K562 (cell line): ENCODE measurements at regions not wholly inside any gene's neighbourhood (a gene's known extent, or its start where the extent isn't known, plus 50 kb on each side); places are given as distances from the start of the nearest gene placed in this dataset.

Source experiments
- BMI1 ChIP-seq: fragments of 150-350 bp; IDR thresholded peaks from 2 replicates; pipeline ENCODE4 v1.6.1; 2014; ENCODE audit warnings: low read length
- CHD7 ChIP-seq: fragments of 200-600 bp; sonication (generic); IDR thresholded peaks from one replicate; pipeline ENCODE4 v1.6.1; 2012; ENCODE audit warnings: mild to moderate bottlenecking, low read depth, low read length, inconsistent platforms
- E2F1 ChIP-seq: sonication (generic); formaldehyde crosslinking; IDR thresholded peaks from 2 replicates; pipeline ENCODE4 v1.8.1; 2023; ENCODE audit warnings: mild to moderate bottlenecking, missing genetic modification reagents, moderate library complexity
- JUNB ChIP-seq: fragments of 450-650 bp; formaldehyde crosslinking; conservative IDR thresholded peaks from 2 replicates; pipeline ENCODE4 v1.4.0; 2020; ENCODE audit warnings: mild to moderate bottlenecking
- PCBP1 ChIP-seq: fragments of 200-400 bp; formaldehyde crosslinking; IDR thresholded peaks from 2 replicates; pipeline ENCODE4 v1.6.1; 2018; ENCODE audit warnings: mild to moderate bottlenecking, low read depth, low read length; ENCODE audit not compliant: poor library complexity, severe bottlenecking
- SREBF2 ChIP-seq: sonication (generic); formaldehyde crosslinking; IDR thresholded peaks from 2 replicates; pipeline ENCODE4 v1.4.0; 2020; ENCODE audit warnings: mild to moderate bottlenecking, missing genetic modification reagents

- TF ChIP-seq CHD7 (no peak), E2F1 (CRISPR knock-in tag) (no peak), PCBP1 (no peak), JUNB (CRISPR knock-in tag) (no peak), SREBF2 (CRISPR knock-in tag) (no peak), BMI1 (no peak)
Observed at GRCh38 chr5:73272351-73272750, 99.4 kb downstream of the TMEM174 start (continued).
